ENCODE measurements at regions not wholly inside any gene's neighbourhood (a gene's known extent, or its start where the extent isn't known, plus 50 kb on each side); places are given as distances from the start of the nearest gene placed in this dataset.
A peak's percentile ranks its signal among the peaks of the same experiment; 100 is the strongest.

DNA sequence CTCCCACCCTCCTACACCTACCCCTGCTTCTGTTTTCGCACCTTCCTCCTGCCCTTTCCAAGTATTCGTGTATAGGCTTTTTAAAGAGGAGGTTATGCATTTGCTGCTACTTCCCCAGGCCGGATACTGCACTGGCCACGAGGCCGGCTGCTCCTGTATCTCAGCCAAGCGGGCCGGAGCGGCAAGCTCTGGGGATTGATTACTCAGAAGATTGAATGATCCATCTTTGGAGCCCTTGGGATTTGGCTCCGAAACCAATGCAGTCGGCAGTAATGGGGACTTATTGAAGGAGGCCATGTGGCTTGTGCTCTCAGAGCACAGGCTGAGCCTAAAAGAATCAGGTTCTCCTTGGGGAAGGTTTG is 405.3 kb downstream of the TLE4 start:
- H3K36me3 Mint-ChIP-seq, result no peaks in the 10 kb centered on the region
- H3K27ac Mint-ChIP-seq, result no peak overlapping the region
- peaks cover 0 to 3% (median 0%) of the 10 kb centered on the region in 9 donors for H3K9me3 Mint-ChIP-seq
- no peak for DNase-seq
- peaks cover 6 to 16% (median 11%) of the 10 kb centered on the region in 5 donors for H3K27me3 Mint-ChIP-seq
- ATAC-seq, result no peak
- POLR2A ChIA-PET, result no interaction called here
- H3K4me1 Mint-ChIP-seq, result no peaks in the 10 kb centered on the region
- no peak overlapping the region for H3K4me3 Mint-ChIP-seq

DNA sequence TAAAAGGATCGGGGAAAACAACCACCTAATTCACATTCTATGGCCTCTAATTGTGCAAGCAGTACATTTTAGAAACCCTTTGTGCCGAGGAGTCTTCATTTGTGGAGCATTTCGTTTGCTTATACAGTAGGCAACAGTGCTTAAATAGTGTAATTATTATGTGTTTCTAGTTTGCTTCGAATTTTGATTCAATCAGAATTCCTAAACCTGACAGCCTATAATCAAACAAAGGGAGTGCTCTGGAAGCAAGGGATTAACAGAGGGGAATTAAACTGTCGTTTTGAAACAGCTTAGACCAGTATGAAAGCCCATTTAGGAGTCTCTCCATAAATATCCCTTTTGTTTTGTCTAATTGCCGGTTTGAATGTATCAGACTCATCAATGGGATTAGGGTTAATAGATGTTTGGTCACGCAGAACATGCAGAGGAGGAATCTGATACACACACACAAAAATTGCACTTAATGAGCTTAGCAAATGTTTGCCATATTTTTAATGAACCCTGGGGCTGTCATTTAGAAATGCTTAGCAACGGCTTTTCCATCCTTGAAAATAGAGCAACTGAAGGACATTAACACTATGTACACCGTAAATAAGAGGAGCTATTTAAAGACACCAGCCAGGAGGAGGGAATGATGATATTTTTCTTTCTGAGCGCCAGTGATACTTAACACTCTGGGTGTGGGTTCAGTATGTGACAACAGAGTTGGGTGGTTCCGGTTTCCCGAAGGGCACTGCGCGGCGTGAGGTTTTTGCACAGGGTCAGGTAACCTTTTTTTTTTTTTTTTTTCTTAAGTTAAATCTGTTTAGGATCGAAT is 404.7 kb downstream of the TLE4 start:
- no peak overlapping the region for H3K4me3 Mint-ChIP-seq
- no peaks in the 10 kb centered on the region for H3K4me1 Mint-ChIP-seq
- no peaks in the 10 kb centered on the region for H3K36me3 Mint-ChIP-seq
- POLR2A ChIA-PET, result no interaction called here
- H3K9me3 Mint-ChIP-seq, result peaks cover 0 to 3% (median 0%) of the 10 kb centered on the region in 9 donors
- no peak for DNase-seq
- no peak for ATAC-seq
- no peak overlapping the region for H3K27ac Mint-ChIP-seq
- H3K27me3 Mint-ChIP-seq, result peaks cover 9 to 16% (median 9%) of the 10 kb centered on the region in 5 donors

DNA sequence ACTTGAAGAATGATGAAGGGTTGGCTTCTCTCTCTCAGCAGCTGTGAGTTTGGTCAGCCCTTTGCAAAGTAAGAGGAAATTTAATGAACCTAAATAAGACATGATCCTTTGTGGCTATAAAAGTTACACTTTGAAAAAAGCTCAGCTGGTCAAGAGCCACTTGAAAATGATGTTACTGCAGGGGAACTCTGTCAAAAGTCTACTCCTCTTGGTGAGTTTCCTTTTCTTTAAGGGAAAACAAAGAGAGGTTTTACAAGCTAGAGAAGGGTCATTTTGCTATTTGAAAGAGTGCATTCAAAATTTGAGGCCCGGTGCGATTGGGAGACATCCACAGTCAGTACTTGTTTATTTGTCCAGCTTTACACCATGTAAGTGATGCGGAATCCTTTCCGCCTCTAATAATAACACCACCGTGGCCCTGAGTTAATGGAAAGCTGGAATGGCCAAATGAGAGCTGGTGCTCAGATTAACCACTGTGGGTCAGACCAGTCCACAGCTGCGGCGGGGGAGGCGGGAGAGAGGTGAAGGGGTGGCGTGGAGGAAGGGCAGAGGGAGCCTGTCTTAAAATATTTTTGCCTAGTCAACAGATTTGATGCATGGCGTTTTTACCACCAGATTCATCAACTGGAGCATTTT is 404.0 kb downstream of the TLE4 start:
- Mint-ChIP-seq H3K9me3 (peaks cover 0 to 3% (median 0%) of the 10 kb centered on the region in 9 donors), H3K4me3 (no peak overlapping the region), H3K27ac (no peak overlapping the region), H3K27me3 (peaks cover 6 to 16% (median 9%) of the 10 kb centered on the region in 5 donors), H3K36me3 (no peaks in the 10 kb centered on the region), H3K4me1 (no peaks in the 10 kb centered on the region)
- DNase-seq, result no peak
- ATAC-seq, result no peak
- POLR2A ChIA-PET, result no interaction called here

DNA sequence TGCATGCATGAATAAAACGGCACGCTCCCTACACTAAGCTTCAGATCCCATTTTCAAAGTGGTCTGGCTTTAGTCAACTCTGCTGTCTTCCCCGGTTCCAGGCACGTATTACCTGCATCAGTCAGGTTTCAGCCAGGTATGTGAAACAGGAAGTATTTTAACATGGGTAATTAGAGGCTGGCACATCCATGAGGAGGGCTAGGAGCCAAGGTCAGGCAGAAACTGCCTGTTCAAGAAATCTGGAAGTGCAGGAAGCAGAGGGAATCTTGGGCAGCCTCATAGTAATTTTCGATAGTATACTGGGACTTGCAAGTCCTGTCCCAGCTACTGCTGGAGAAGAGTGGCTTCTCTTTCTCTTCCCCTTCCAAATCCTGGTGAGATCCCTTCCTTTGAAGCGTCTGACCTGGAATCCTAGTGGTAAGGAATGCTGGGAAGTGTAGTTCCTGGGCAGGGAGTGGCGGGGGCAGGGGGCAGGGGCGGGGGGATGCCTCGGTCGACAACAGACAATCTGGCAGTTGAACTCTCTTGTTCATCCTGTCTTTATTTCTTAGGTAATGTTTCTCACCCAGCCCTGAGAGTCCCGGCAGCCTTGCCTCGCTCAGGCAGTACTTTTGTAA is 403.1 kb downstream of the TLE4 start:
- Mint-ChIP-seq H3K9me3 (peaks cover 0 to 3% (median 0%) of the 10 kb centered on the region in 9 donors), H3K27ac (no peak overlapping the region)

DNA sequence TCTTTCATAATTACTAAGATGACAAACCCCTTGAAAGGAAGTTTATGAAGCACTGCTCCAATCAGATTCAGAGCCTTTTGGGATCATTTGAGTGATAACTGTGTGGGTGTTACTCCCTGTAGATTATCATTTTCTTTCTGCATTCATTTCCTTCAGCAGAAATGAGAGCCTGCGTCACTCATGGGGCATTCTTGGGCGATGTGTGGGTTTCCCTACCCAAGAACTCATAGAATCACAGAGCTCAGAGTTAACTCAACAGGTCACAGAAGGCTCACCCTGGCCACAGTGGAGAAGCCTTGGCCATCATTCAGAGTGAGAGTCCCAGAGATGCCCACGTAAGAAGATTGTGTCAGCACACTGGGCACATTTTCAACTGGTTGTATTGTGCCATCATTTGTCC is 401.9 kb downstream of the TLE4 start:
- POLR2A ChIA-PET, result no interaction called here
- H3K36me3 Mint-ChIP-seq, result no peaks in the 10 kb centered on the region
- no peak overlapping the region for H3K4me3 Mint-ChIP-seq
- H3K27me3 Mint-ChIP-seq, result peaks cover 4 to 19% (median 10%) of the 10 kb centered on the region in 5 donors
- no peak for ATAC-seq
- no peaks in the 10 kb centered on the region for H3K4me1 Mint-ChIP-seq
- peaks cover 0 to 3% (median 0%) of the 10 kb centered on the region in 9 donors for H3K9me3 Mint-ChIP-seq
- DNase-seq, result no peak
- H3K27ac Mint-ChIP-seq, result no peak overlapping the region

More for the DNA sequence above, 403.1 kb downstream of the TLE4 start:
- DNase-seq (no peak), ATAC-seq (no peak)
- no peaks in the 10 kb centered on the region for H3K36me3 Mint-ChIP-seq
- no peaks in the 10 kb centered on the region for H3K4me1 Mint-ChIP-seq
- peaks cover 6 to 16% (median 9%) of the 10 kb centered on the region in 5 donors for H3K27me3 Mint-ChIP-seq
- H3K4me3 Mint-ChIP-seq, result no peak overlapping the region
- POLR2A ChIA-PET, result no interaction called here

DNA sequence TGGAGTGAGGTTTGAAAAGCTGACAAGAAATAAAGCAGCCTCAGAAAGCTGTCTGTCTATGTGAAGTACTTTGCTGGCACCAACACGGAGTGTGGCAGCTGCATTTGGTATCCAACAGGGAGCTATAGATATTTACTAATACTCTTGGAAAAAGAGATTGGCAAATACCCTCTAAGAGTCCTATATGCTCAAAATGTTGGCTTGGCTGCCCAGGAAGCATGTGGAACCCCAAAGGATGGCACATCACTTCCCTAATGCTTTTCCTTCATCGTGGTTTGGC is 398.3 kb downstream of the TLE4 start:
- no peaks in the 10 kb centered on the region for H3K36me3 Mint-ChIP-seq
- no peak for DNase-seq
- H3K27ac Mint-ChIP-seq, result no peak overlapping the region
- H3K27me3 Mint-ChIP-seq, result peaks cover 5 to 23% (median 11%) of the 10 kb centered on the region in 5 donors
- H3K4me1 Mint-ChIP-seq, result no peaks in the 10 kb centered on the region
- H3K9me3 Mint-ChIP-seq, result peaks cover 0 to 6% (median 0%) of the 10 kb centered on the region in 9 donors
- no peak overlapping the region for H3K4me3 Mint-ChIP-seq
- ATAC-seq, result no peak
- POLR2A ChIA-PET, result no interaction called here

DNA sequence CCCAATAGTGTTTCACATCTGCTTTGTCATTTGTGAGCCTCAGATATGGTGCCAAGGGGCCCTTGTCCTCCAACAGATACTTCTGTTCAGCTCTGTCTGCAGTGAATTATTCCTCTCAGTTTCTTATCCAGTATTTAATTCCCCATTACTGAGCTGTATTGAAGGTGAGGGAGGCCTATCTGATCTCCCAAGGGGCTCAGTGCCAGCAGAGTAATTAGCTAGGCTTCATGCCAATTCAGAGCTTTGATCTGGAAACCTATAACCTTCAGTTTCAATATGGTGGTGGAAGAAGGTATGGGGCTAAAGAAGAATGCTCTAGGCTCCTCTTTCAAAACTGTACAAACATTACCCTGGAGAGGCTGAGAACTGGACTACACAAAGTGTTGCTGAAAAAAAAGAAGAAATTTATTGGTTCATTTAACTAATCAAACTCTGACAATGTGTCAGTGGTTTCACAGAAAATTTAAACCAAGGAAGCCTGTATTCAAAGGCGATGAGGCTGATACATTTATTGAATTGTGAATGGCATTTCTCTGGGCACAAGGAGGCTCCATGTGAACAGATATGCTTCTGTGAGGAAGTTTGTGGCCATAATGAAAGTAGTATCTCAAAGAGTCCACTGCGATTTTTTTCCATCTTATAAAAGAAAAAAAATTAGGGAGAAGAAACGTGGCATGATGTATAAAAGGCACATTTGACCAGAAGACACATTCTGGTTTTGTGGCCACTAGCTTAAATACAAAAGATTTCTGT is 397.8 kb downstream of the TLE4 start:
- Mint-ChIP-seq H3K4me3 (no peak overlapping the region), H3K9me3 (peaks cover 0 to 6% (median 0%) of the 10 kb centered on the region in 9 donors), H3K27ac (no peak overlapping the region), H3K27me3 (peaks cover 5 to 28% (median 11%) of the 10 kb centered on the region in 5 donors), H3K36me3 (no peaks in the 10 kb centered on the region), H3K4me1 (no peaks in the 10 kb centered on the region)
- POLR2A ChIA-PET, result no interaction called here
- no peak for ATAC-seq
- no peak for DNase-seq

DNA sequence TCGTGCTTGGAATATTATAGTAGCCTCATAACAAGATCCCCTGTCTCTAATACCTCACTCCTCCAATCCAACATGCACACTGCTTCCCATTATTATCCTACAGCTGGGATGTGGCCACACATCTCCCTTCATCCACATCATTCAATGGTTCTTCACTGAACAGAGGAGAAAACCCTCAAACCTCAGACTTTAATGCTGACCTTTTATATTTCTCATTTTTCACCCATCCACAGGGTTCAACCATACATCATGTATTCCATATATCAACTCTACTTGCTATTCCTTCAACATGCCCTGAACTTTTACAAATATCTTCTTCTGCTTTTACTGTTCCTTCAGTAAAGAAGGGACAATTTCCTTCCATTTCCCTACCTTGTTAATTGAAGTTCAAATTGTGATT is 396.8 kb downstream of the TLE4 start:
- H3K4me1 Mint-ChIP-seq, result no peaks in the 10 kb centered on the region
- ATAC-seq (no peak), DNase-seq (no peak)
- H3K27me3 Mint-ChIP-seq, result peaks cover 5 to 33% (median 11%) of the 10 kb centered on the region in 5 donors
- H3K4me3 Mint-ChIP-seq, result no peak overlapping the region
- H3K9me3 Mint-ChIP-seq, result peaks cover 0 to 6% (median 0%) of the 10 kb centered on the region in 9 donors
- no peak overlapping the region for H3K27ac Mint-ChIP-seq
- no peaks in the 10 kb centered on the region for H3K36me3 Mint-ChIP-seq
- POLR2A ChIA-PET, result no interaction called here

DNA sequence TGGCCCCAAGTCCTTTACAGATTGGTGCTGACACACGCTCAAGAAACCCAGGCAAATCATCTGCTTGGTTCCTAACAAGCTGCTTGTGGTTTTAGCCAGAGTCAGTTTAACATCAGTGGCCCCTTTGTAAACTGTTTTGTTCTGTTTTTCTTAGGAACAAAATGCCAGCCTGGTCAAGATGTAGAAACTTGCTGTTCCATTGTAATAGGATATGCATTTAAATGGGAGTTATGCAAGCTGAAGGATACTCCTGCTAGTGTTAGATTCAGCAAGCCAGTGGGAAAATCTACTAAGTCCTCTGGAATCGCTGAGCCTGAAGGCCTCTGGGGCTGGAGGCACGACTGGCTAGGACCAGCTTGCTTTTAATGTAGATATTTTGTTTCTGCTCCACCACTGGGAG is 391.1 kb downstream of the TLE4 start:
- DNase-seq (no peak), ATAC-seq (no peak)
- Mint-ChIP-seq H3K27me3 (peaks cover 0 to 19% (median 3%) of the 10 kb centered on the region in 5 donors), H3K36me3 (no peaks in the 10 kb centered on the region), H3K27ac (no peak overlapping the region), H3K9me3 (peaks cover 0 to 1% (median 0%) of the 10 kb centered on the region in 9 donors), H3K4me3 (no peak overlapping the region), H3K4me1 (no peaks in the 10 kb centered on the region)
- POLR2A ChIA-PET, result no interaction called here

DNA sequence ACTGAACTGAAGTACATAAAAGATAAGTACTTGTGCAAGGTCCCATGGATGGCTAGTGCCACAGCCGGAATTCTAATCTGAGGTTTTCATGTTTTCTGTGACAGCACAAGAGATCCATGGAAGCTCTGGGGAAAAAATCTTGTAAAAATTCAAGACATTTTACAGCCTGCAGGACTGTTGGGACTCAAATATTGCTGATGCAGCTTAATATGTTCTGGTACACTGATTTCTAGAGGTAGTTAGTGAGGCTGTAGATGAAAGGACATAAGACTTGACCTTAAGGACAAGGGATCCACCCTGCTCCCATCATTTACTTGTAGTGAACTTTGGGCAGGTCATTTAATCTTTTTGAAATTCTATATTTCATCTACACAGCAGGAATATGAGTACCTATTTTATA is 390.4 kb downstream of the TLE4 start:
- H3K27me3 Mint-ChIP-seq, result peaks cover 0 to 18% (median 3%) of the 10 kb centered on the region in 5 donors
- DNase-seq (no peak), ATAC-seq (no peak)
- H3K27ac Mint-ChIP-seq, result no peak overlapping the region
- H3K9me3 Mint-ChIP-seq, result no peaks in the 10 kb centered on the region
- POLR2A ChIA-PET, result no interaction called here
- H3K4me3 Mint-ChIP-seq, result no peak overlapping the region
- H3K36me3 Mint-ChIP-seq, result no peaks in the 10 kb centered on the region
- no peaks in the 10 kb centered on the region for H3K4me1 Mint-ChIP-seq

DNA sequence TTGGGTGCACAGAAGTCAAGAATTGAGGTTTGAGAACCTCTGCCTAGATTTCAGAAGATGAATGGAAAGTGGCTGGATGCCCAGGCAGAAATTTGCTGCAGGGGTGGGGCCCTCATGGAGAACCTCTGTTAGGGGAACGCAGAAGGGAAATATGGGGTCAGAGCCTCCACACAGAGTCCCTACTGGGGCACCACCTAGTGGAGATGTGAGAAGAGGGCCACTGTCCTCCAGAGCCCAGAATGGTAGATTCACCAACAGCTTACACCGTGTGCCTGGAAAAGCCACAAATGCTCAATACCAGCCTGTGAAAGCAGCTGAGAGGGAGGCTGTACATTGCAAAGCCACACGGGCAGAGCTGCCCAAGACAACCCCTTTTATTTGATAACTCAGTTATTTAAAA is 383.5 kb downstream of the TLE4 start:
- H3K36me3 Mint-ChIP-seq, result peaks cover 0 to 8% (median 0%) of the 10 kb centered on the region in 3 donors
- DNase-seq (peak in 1 of 10 donors; percentile 10), ATAC-seq (no peak)
- no peak overlapping the region for H3K4me3 Mint-ChIP-seq
- no peaks in the 10 kb centered on the region for H3K4me1 Mint-ChIP-seq
- POLR2A ChIA-PET, result no interaction called here
- H3K9me3 Mint-ChIP-seq, result peaks cover 0 to 9% (median 2%) of the 10 kb centered on the region in 9 donors
- H3K27ac Mint-ChIP-seq, result no peak overlapping the region
- H3K27me3 Mint-ChIP-seq, result peaks cover 0 to 3% (median 0%) of the 10 kb centered on the region in 5 donors

DNA sequence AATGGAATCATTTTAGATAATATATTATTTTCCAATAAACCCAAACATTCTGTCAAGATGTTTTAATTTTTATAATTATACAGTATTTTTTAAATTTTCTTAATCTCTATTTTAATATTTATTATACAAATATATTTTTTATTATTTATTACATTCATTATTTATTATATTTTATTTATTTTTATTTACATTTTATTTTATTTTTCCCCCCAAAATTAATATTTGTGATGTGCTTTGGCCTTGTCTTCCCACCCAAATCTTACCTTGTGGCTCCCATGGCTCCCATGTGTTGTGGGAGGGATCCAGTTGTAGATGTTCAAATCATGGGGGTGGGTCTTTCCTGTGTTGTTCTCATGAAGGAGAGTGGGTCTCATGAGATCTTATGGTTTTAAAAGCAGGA is 382.1 kb downstream of the TLE4 start:
- Mint-ChIP-seq H3K9me3 (peaks cover 0 to 9% (median 2%) of the 10 kb centered on the region in 9 donors), H3K27me3 (peaks cover 0 to 1% (median 0%) of the 10 kb centered on the region in 5 donors), H3K36me3 (peaks cover 0 to 8% (median 0%) of the 10 kb centered on the region in 3 donors), H3K4me3 (no peak overlapping the region), H3K27ac (no peak overlapping the region), H3K4me1 (no peaks in the 10 kb centered on the region)
- no peak for ATAC-seq
- POLR2A ChIA-PET, result no interaction called here
- no peak for DNase-seq

DNA sequence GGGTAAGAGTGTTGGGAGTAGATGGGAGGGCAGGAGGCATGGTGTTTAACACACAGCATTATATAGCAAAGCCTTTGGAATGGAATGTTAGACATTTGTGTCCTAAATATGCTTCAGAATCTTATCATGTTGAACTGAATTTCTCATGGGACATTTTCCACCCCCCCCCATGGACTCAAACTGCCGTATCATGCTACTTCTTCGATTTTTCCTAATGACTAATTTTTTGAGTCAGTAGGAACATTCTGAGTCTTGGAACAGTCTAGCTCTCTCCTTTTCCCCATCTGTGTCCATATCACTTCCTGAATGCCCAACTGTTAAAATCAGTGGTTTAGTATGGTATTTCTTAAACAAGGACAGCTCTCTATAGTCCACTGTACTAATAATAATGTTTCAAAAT is 380.6 kb downstream of the TLE4 start:
- Mint-ChIP-seq H3K4me1 (no peaks in the 10 kb centered on the region), H3K27me3 (peaks cover 0 to 1% (median 0%) of the 10 kb centered on the region in 5 donors), H3K36me3 (peaks cover 0 to 8% (median 0%) of the 10 kb centered on the region in 3 donors), H3K4me3 (no peak overlapping the region), H3K27ac (no peak overlapping the region), H3K9me3 (peaks cover 0 to 9% (median 2%) of the 10 kb centered on the region in 9 donors)
- POLR2A ChIA-PET, result no interaction called here
- ATAC-seq, result no peak
- no peak for DNase-seq

Measured in naive thymus-derived CD8-positive, alpha-beta T cell (primary cell).